ENCODE measurements at regions not wholly inside any gene's neighbourhood (a gene's known extent, or its start where the extent isn't known, plus 50 kb on each side); places are given as distances from the start of the nearest gene placed in this dataset.

DNA sequence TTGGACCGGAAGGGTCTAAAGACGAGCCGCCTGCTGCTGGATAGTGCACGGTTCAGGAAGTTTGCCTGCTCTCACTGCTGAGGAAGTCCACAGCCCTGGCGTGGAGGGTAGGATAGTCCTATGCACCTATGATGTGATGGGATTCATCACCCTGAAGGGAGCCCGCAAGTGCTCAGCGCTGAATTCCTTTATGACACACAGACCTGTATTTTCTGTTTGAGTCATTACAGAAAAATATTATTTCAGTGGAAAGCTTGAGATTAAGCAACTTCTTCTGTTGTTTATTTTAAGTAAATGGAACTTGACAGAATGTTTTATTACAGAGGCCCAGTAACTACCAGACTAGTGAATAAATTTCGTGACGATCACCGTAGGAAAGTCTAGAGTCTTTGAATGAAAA, 123.2 kb downstream of the TRIML1 start:
- in situ Hi-C loops (cut with MboI; ENCODE audit: low sequenced_read_pairs), result no loop called here
- H3K36me3 ChIP-seq (replicated peaks), result no peaks in the 10 kb centered on the region
- H3K4me3 ChIP-seq, result no peak overlapping the region
- DNase-seq (ENCODE audit: low spot score in 2 of 2), result no peak
- H3K9me3 ChIP-seq, result no peaks in the 10 kb centered on the region
- H3K27me3 ChIP-seq (ENCODE audit: low read depth), result no peaks in the 10 kb centered on the region
- peaks cover under 1% of the 10 kb centered on the region for H3K4me1 ChIP-seq

DNA sequence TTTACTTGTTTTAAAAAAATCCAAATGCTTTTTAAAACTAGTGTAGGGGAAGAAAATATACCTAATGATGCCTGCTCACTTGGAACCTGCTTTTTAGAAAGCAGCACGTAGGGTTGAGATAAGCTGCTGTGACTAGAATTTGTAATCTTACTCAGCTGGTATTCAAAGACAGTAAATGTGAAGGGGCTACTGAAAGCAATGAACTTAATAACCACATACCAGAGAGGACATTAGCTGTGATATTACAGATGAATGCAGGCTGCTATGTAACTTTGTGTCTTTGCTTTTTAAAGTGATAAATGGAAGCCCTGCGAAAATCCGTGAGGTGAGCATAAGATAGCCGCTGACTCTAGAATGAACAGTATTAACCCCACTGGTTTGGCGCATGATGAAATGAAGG, 124.1 kb downstream of the TRIML1 start:
- H3K9me3 ChIP-seq, result no peaks in the 10 kb centered on the region
- DNase-seq (ENCODE audit: low spot score in 2 of 2), result no peak
- H3K36me3 ChIP-seq (replicated peaks), result no peaks in the 10 kb centered on the region
- H3K27me3 ChIP-seq (ENCODE audit: low read depth), result no peaks in the 10 kb centered on the region
- peaks cover 8% of the 10 kb centered on the region for H3K4me1 ChIP-seq
- no peak overlapping the region for H3K4me3 ChIP-seq
- in situ Hi-C loops (cut with MboI; ENCODE audit: low sequenced_read_pairs), result no loop called here

DNA sequence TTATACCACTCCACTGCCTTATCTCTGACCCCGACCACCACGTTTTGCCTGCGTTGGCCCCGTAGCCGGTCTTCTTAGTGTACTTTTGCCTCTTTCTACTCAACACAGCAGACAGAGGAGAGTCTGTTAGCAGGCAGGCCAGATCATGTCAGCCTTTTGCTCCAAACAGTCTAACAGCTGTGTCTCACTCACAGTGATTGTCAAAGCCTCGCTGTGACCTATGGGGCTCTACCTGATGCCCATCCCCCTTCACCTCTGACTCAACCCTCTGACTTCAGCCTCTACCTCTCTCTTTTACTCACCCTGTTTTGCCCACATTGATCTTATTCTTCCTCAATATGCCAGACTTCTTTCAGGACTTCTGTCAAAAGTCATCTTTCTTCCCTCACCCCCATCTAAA, 127.1 kb downstream of the TRIML1 start:
- Histone ChIP-seq H3K27me3 (ENCODE audit: low read depth) (no peaks in the 10 kb centered on the region), H3K4me3 (no peak overlapping the region), H3K9me3 (no peaks in the 10 kb centered on the region), H3K4me1 (peaks cover 12% of the 10 kb centered on the region), H3K36me3 (replicated peaks) (no peaks in the 10 kb centered on the region)
- no peak for DNase-seq (ENCODE audit: low spot score in 2 of 2)
- in situ Hi-C loops (cut with MboI; ENCODE audit: low sequenced_read_pairs), result no loop called here

DNA sequence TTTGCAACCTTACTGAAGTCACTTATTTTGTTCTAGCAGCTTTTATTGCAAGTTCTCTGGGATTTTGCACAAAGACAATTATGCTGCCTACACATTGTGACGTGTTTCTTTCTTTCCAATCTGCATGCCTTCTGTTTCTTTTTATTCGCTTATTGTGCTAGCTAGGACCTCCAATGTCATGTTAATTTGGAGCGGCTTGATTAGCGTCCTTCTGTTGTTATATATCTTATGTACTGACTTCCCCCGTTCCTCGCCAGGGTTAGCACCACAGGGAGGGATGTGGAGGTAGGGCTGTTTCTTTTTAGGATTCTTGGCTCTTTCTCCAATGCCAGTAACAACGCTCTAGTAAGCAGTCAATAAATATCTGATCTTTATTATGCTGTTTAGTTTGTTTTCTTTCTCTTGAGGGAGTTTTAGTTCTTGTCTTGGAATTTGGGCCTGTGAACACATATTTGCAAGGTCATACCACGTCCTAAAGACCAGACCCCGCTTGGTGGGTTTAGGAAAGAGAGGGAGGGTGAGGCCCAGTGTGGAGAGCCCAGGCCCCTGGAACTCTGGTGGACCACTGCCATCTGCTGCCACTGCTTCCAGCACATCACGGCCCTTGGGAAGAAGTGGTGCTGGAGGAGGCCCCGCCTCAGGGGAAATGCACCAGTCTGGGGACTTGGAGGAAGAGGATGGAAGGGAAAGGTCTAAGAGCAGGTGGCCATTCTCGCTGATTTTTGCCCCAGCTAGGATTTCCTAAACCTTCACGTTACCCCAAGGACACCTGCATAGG, 129.1 kb downstream of the TRIML1 start:
- Histone ChIP-seq H3K9me3 (no peaks in the 10 kb centered on the region), H3K27me3 (ENCODE audit: low read depth) (no peaks in the 10 kb centered on the region), H3K4me1 (peaks cover 12% of the 10 kb centered on the region), H3K4me3 (no peak overlapping the region), H3K36me3 (replicated peaks) (no peaks in the 10 kb centered on the region)
- peak; percentile 77 to 93 for DNase-seq (ENCODE audit: low spot score in 2 of 2)
- in situ Hi-C loops (cut with MboI; ENCODE audit: low sequenced_read_pairs), result no loop called here

DNA sequence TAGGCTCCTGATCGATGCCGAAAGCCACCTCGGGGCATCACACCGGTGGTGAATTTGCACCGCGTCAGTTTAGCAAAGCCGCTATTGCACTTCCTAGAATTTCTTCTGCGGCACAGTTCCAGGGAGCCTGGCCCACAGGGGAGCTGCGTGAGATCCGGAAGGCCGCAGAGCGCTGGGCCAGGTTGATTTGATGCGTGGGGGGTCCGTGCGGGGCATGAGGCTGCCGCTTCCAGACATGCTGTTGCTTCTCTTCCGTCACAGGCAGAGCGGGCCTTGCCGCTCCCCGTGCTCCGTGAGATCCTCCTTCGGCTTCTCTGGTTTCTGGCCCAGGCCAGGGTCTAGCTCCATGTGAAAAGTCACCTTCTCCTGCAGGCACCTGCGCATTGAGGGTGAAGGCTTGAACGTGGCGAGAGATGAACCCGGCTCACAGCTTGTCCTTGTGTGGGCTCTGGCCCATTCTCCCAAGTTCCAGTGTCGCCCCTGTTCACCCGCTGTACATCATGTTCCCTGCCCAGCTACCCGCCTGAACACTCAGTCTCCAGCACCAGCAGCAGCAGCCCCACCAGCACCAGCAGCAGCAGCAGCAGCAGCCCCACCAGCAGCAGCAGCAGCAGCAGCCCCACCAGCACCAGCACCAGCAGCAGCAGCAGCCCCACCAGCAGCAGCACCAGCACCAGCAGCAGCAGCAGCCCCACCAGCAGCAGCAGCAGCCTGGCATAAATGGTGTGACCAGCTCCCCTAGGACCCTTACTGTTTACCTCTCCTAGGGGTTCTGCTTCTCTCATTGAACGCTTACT, 131.2 kb downstream of the TRIML1 start:
- DNase-seq (ENCODE audit: low spot score in 2 of 2), result no peak
- H3K9me3 ChIP-seq, result no peaks in the 10 kb centered on the region
- H3K27me3 ChIP-seq (ENCODE audit: low read depth), result no peaks in the 10 kb centered on the region
- in situ Hi-C loops (cut with MboI; ENCODE audit: low sequenced_read_pairs), result no loop called here
- no peak overlapping the region for H3K4me3 ChIP-seq
- H3K36me3 ChIP-seq (replicated peaks), result no peaks in the 10 kb centered on the region
- H3K4me1 ChIP-seq, result peaks cover 12% of the 10 kb centered on the region

DNA sequence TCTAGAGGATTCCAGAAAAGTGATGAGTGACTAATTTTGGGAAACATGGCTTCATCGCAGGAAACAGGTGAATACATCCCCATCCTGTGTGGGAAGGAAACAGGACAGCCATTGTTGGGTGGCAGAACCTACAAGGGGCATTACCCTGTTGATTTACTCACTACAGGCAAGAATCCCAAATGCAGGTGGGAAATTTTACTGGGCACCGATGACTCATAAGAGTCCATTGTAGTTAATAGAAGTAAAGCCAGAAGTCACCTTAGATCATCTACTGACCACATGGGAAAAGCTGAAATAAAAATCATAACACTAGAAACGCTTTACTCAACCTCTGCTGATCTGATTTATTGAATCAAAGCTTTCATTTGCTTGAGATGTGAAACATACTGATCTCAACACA, 136.4 kb downstream of the TRIML1 start:
- H3K4me3 ChIP-seq, result no peak overlapping the region
- in situ Hi-C loops (cut with MboI; ENCODE audit: low sequenced_read_pairs), result no loop called here
- DNase-seq (ENCODE audit: low spot score in 2 of 2), result no peak
- H3K4me1 ChIP-seq, result no peaks in the 10 kb centered on the region
- H3K36me3 ChIP-seq (replicated peaks), result no peaks in the 10 kb centered on the region
- H3K9me3 ChIP-seq, result no peaks in the 10 kb centered on the region
- no peaks in the 10 kb centered on the region for H3K27me3 ChIP-seq (ENCODE audit: low read depth)

DNA sequence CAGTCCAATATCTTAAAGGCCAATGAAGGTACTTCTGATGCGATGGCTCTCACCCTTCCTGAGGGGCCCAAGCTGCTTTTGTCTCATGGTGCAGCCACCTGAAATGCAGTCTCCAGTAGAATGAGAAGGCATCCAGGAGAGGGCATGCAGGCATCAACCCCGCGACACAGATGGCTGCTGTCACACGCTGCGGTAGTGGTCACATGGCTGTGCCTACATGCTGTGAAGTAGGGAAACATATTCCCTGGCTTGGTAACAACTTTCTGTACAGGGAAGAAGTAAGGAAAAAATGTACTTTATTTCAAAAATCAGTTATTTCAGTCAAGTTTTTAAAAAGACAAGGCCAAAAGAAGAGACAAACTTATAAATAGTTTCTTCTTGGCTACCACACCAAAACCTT, 139.9 kb downstream of the TRIML1 start:
- Histone ChIP-seq H3K4me1 (no peaks in the 10 kb centered on the region), H3K36me3 (replicated peaks) (no peaks in the 10 kb centered on the region), H3K4me3 (no peak overlapping the region), H3K9me3 (no peaks in the 10 kb centered on the region), H3K27me3 (ENCODE audit: low read depth) (no peaks in the 10 kb centered on the region)
- no peak for DNase-seq (ENCODE audit: low spot score in 2 of 2)
- in situ Hi-C loops (cut with MboI; ENCODE audit: low sequenced_read_pairs), result no loop called here

DNA sequence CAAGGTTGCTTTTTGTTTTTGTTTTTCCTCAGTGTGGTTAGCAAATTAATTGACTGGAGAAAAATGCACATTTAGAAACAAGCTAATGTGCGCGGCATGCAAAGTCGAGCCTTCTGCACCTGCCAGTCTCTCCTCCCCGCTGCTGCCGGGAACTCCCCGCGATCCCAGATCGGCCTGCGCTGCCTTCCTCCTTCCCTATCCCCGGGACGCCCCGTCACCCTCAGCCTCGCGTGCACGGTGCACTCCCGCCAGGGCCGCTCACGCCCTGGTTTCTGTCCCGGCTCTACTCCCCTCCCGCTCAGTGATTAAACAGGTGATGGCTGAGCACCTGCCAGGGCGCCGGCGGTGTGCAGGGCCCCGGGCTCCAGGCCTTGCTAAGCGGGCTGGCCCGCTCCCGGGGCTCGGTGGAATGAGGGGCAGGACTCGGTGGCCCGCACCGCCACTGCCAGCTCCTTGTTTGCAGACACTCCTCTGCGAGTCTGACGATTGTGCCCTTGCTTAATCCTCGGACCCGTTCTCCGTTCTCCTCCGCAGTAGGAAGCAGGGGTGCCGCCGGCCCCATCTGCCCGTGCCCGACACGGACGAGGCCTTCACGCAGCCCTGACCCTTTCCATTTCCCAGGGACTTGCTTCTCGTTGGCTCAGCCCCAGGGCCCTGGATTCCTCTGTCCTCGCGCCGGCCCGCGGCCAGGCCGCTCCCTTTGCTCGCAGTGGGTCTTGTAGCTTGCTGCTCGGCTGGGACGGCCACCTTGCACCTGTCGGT, 143.4 kb downstream of the TRIML1 start:
- no peak for DNase-seq (ENCODE audit: low spot score in 2 of 2)
- no peaks in the 10 kb centered on the region for H3K36me3 ChIP-seq (replicated peaks)
- in situ Hi-C loops (cut with MboI; ENCODE audit: low sequenced_read_pairs), result no loop called here
- no peaks in the 10 kb centered on the region for H3K4me1 ChIP-seq
- no peak overlapping the region for H3K4me3 ChIP-seq
- H3K27me3 ChIP-seq (ENCODE audit: low read depth), result no peaks in the 10 kb centered on the region
- no peaks in the 10 kb centered on the region for H3K9me3 ChIP-seq

DNA sequence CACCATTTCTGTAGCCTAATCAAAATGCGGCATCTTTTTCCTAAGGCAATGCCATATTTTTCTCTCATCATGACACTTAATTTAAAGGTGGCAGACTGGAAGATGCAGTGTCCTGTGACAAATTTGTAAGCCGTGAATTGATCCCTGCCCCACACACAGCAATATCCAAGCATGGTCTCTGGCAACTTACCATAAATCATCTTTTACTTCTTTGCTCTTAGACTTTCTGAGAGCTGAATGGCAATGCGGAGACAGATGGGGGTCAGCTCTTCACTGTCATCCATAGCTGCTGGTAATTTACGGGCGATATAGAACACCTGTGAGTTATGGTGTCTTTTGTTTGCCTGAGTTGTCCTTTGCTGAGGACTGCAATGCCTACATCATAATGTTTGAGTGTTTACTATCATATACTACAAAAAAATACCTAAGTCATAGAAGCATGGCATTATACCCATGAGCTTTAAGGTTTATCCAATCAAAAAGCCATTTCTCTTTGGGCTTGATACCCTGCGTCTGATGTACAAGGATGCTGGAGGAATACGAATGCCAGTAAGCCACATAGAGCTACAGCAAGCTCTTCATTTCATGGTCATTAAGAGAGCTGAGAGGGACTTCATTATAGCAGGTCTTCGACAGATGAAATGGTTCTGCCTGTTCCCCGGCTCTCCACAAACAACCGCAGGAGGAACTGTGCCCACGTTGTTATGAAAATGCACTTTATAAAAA, 148.1 kb downstream of the TRIML1 start:
- Histone ChIP-seq H3K9me3 (no peaks in the 10 kb centered on the region), H3K4me1 (peaks cover 16% of the 10 kb centered on the region), H3K27me3 (ENCODE audit: low read depth) (no peaks in the 10 kb centered on the region), H3K4me3 (no peak overlapping the region), H3K36me3 (replicated peaks) (no peaks in the 10 kb centered on the region)
- in situ Hi-C loops (cut with MboI; ENCODE audit: low sequenced_read_pairs), result no loop called here
- DNase-seq (ENCODE audit: low spot score in 2 of 2), result no peak

DNA sequence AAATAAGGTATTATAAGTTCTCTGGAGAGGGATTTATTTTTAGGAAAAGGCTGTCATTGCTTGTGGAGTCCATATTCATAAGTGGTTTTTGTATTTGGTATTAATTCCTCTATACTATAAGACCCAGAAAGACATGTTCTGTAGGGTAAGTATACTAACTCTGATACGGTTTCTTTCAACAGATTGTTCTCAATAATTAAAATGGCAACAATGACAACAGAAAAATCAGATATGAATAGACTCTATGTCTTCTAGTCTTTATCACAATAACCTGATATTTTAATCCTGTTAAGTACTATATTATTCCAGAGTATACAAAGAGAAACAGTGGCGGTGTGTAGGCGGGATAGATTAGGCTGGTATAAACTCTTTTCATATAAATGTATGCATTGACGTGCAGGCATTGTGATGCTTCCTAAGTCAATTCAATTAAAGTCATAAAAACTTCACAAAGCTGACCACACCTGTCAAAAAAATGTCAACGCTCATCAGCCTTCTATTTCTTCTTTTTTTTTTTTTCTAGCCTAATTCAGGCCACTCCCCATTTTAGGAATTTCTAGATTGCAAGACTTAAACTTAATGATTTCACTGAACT, 150.4 kb downstream of the TRIML1 start:
- Histone ChIP-seq H3K4me1 (peaks cover 16% of the 10 kb centered on the region), H3K36me3 (replicated peaks) (no peaks in the 10 kb centered on the region), H3K9me3 (no peaks in the 10 kb centered on the region), H3K27me3 (ENCODE audit: low read depth) (no peaks in the 10 kb centered on the region), H3K4me3 (no peak overlapping the region)
- in situ Hi-C loops (cut with MboI; ENCODE audit: low sequenced_read_pairs), result no loop called here
- DNase-seq (ENCODE audit: low spot score in 2 of 2), result peak; percentile 70 to 97

DNA sequence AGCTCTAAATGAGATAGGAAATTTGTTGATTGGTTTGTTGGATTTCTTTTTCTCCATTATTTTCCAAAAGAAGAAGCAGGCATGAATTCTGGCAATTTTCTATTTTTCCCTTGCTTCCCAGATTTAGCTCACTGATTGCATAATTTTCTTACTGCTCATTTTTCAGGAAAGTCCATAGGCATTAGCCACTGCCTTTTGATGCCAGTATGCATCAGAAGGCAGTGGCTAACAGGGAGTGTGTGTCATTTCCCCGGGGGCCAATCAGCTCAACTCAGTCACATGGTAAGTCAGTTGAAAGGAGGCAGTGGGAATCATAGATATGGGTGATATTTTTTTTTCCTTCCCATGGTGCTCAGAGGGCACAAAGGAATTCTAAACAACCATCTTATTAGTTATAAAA, 156.7 kb downstream of the TRIML1 start:
- no peaks in the 10 kb centered on the region for H3K27me3 ChIP-seq (ENCODE audit: low read depth)
- H3K9me3 ChIP-seq, result no peaks in the 10 kb centered on the region
- DNase-seq (ENCODE audit: low spot score in 2 of 2), result no peak
- in situ Hi-C loops (cut with MboI; ENCODE audit: low sequenced_read_pairs), result no loop called here
- no peaks in the 10 kb centered on the region for H3K36me3 ChIP-seq (replicated peaks)
- no peaks in the 10 kb centered on the region for H3K4me1 ChIP-seq
- H3K4me3 ChIP-seq, result no peak overlapping the region

DNA sequence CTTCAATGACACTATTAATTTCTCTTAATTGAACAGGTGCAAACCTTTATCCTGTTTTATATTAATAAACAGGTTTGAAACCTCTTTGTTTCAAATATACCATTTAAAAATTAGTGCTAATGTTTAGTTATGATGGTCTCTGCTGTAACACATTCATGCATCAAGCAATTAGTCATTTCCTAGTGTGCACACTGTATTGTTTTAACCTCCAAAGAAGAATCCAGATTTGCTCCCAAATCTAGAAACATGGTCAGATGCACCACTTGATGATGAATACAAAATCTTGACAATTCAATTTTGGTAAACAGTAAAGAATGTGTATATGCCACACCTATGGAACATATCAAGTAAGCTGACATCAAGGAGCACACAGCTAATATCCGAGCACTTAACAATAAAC, 157.1 kb downstream of the TRIML1 start:
- DNase-seq (ENCODE audit: low spot score in 2 of 2), result no peak
- Histone ChIP-seq H3K4me1 (no peaks in the 10 kb centered on the region), H3K4me3 (no peak overlapping the region), H3K27me3 (ENCODE audit: low read depth) (no peaks in the 10 kb centered on the region), H3K9me3 (no peaks in the 10 kb centered on the region), H3K36me3 (replicated peaks) (no peaks in the 10 kb centered on the region)
- in situ Hi-C loops (cut with MboI; ENCODE audit: low sequenced_read_pairs), result no loop called here

DNA sequence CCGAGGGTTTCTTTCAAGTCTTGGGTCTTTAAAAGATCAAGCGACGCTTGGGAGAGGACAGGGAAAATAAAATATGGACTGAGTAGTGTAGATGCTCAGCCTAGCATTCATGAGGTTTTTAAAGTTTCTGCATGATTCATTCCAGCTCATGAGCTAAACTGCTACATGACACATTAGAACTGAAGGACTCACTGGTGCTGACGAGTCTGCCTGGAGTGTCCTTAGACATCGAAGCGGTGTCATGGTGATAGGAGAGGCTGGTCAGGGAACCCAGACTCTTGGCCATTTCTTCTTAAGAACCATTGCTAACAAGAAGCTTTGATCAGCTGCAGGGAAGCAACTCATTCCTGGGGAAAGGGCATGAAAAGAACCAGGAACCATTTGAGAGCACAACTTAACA, 158.6 kb downstream of the TRIML1 start:
- Histone ChIP-seq H3K4me3 (no peak overlapping the region), H3K9me3 (no peaks in the 10 kb centered on the region; the same call in 1 of the 2 replicates), H3K4me1 (no peaks in the 10 kb centered on the region), H3K27me3 (ENCODE audit: low read depth) (no peaks in the 10 kb centered on the region), H3K36me3 (replicated peaks) (no peaks in the 10 kb centered on the region)
- in situ Hi-C loops (cut with MboI; ENCODE audit: low sequenced_read_pairs), result no loop called here
- no peak for DNase-seq (ENCODE audit: low spot score in 2 of 2)
